ENCODE measurements at regions not wholly inside any gene's neighbourhood (a gene's known extent, or its start where the extent isn't known, plus 50 kb on each side); places are given as distances from the start of the nearest gene placed in this dataset.

- FAIRE-seq (no peak), DNase-seq (ENCODE audit: low read depth) (no peak)
- TF ChIP-seq EZH2 (IDR thresholded peaks at IDR 0.05; ENCODE audit: insufficient read depth, low read length) = no peak
- TF ChIP-seq, protein P1, sequence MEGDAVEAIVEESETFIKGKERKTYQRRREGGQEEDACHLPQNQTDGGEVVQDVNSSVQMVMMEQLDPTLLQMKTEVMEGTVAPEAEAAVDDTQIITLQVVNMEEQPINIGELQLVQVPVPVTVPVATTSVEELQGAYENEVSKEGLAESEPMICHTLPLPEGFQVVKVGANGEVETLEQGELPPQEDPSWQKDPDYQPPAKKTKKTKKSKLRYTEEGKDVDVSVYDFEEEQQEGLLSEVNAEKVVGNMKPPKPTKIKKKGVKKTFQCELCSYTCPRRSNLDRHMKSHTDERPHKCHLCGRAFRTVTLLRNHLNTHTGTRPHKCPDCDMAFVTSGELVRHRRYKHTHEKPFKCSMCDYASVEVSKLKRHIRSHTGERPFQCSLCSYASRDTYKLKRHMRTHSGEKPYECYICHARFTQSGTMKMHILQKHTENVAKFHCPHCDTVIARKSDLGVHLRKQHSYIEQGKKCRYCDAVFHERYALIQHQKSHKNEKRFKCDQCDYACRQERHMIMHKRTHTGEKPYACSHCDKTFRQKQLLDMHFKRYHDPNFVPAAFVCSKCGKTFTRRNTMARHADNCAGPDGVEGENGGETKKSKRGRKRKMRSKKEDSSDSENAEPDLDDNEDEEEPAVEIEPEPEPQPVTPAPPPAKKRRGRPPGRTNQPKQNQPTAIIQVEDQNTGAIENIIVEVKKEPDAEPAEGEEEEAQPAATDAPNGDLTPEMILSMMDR (IDR thresholded peaks at IDR 0.05; ENCODE audit: insufficient read depth, low read depth, low read length) = no peak
- H2AFZ ChIP-seq (ENCODE audit: low read depth, low read length) = no peak overlapping the region
- no peaks in the 10 kb centered on the region for H3K79me2 ChIP-seq (ENCODE audit: insufficient read depth, low read length)
- H3K9me3 ChIP-seq (ENCODE audit: insufficient read depth, low read depth, low read length) = no peaks in the 10 kb centered on the region
- Mint-ChIP-seq H3K4me1 (ENCODE audit: low read depth, unreplicated experiment) (no peaks in the 10 kb centered on the region), H3K27ac (ENCODE audit: unreplicated experiment) (no peak overlapping the region), H3K36me3 (ENCODE audit: low read depth, unreplicated experiment) (no peaks in the 10 kb centered on the region), H3K27me3 (ENCODE audit: low read depth, unreplicated experiment) (peaks cover 73% of the 10 kb centered on the region), H3K4me3 (ENCODE audit: unreplicated experiment) (no peak overlapping the region), H3K9me3 (ENCODE audit: unreplicated experiment) (no peaks in the 10 kb centered on the region)
- no peaks in the 10 kb centered on the region for H3K36me3 ChIP-seq (ENCODE audit: insufficient read depth, low read length)
- H4K20me1 ChIP-seq (ENCODE audit: insufficient read depth, low read length) = no peaks in the 10 kb centered on the region
- no peak overlapping the region for H3K27ac ChIP-seq (ENCODE audit: low read depth, low read length)
- H3K4me1 ChIP-seq (ENCODE audit: insufficient read depth, low read length) = no peaks in the 10 kb centered on the region
- peaks cover 31% of the 10 kb centered on the region for H3K27me3 ChIP-seq (ENCODE audit: insufficient read depth, low read length)
- no peak overlapping the region for H3K4me2 ChIP-seq (ENCODE audit: low read length)
- no peak overlapping the region for H3K9ac ChIP-seq (ENCODE audit: low read length)
- no peak overlapping the region for H3K4me3 ChIP-seq (ENCODE audit: insufficient read depth, low read depth, low read length)
These were observed 86.5 kb downstream of the INHBB start for GRCh38 chr2:120432293-120432975.

- no peaks in the 10 kb centered on the region for H3K79me2 ChIP-seq (ENCODE audit: insufficient read depth, low read length)
- H4K20me1 ChIP-seq (ENCODE audit: insufficient read depth, low read length) = no peaks in the 10 kb centered on the region
- H3K27ac Mint-ChIP-seq (ENCODE audit: unreplicated experiment) = no peak overlapping the region
- no peak overlapping the region for H3K9ac ChIP-seq (ENCODE audit: low read length)
- no peaks in the 10 kb centered on the region for H3K36me3 ChIP-seq (ENCODE audit: insufficient read depth, low read length)
- FAIRE-seq (no peak), DNase-seq (ENCODE audit: low read depth) (no peak)
- peaks cover 76% of the 10 kb centered on the region for H3K27me3 Mint-ChIP-seq (ENCODE audit: low read depth, unreplicated experiment)
- H3K4me3 Mint-ChIP-seq (ENCODE audit: unreplicated experiment) = no peak overlapping the region
- no peak overlapping the region for H3K4me2 ChIP-seq (ENCODE audit: low read length)
- H2AFZ ChIP-seq (ENCODE audit: low read depth, low read length) = no peak overlapping the region
- no peak overlapping the region for H3K4me3 ChIP-seq (ENCODE audit: insufficient read depth, low read depth, low read length)
- H3K36me3 Mint-ChIP-seq (ENCODE audit: low read depth, unreplicated experiment) = no peaks in the 10 kb centered on the region
- H3K4me1 Mint-ChIP-seq (ENCODE audit: low read depth, unreplicated experiment) = no peaks in the 10 kb centered on the region
- H3K27ac ChIP-seq (ENCODE audit: low read depth, low read length) = no peak overlapping the region
- TF ChIP-seq, protein P1 (IDR thresholded peaks at IDR 0.05; ENCODE audit: insufficient read depth, low read depth, low read length) = no peak
- no peak for TF ChIP-seq EZH2 (IDR thresholded peaks at IDR 0.05; ENCODE audit: insufficient read depth, low read length)
- H3K27me3 ChIP-seq (ENCODE audit: insufficient read depth, low read length) = peaks cover 31% of the 10 kb centered on the region
- no peaks in the 10 kb centered on the region for H3K9me3 ChIP-seq (ENCODE audit: insufficient read depth, low read depth, low read length)
- no peaks in the 10 kb centered on the region for H3K4me1 ChIP-seq (ENCODE audit: insufficient read depth, low read length)
- no peaks in the 10 kb centered on the region for H3K9me3 Mint-ChIP-seq (ENCODE audit: unreplicated experiment)
These were observed 87.3 kb downstream of the INHBB start for GRCh38 chr2:120432976-120433815.

Data from astrocyte (in vitro differentiated cells and primary cell).